ENCODE measurements at regions not wholly inside any gene's neighbourhood (a gene's known extent, or its start where the extent isn't known, plus 50 kb on each side); places are given as distances from the start of the nearest gene placed in this dataset.

DNA sequence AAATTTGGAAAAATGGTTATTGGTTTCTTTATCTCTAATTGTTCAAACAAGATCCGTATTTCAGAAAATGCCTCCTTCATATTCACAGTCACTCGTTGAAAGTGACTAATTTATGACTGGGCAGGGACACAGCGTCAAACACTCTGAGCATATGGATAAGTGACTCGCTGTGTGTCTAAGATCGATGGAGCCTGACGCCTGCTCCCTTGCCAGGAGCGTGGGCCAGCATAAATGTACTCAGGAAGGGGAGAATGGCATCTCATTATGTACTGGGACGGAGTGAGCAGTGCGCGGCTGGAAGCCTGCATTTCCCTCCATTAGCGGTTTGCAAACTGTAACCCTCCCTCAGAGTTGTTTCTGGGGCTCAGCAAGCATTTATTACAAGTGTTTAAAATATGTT lies 79.8 kb upstream of the CAST start:
- H3K27me3 ChIP-seq (replicated peaks; ENCODE audit: control insufficient read depth, insufficient read depth, low read length), result no peaks in the 10 kb centered on the region
- H3K4me3 ChIP-seq (replicated peaks; ENCODE audit: low read depth, low read length), result no peak overlapping the region
- TF ChIP-seq, protein P1, sequence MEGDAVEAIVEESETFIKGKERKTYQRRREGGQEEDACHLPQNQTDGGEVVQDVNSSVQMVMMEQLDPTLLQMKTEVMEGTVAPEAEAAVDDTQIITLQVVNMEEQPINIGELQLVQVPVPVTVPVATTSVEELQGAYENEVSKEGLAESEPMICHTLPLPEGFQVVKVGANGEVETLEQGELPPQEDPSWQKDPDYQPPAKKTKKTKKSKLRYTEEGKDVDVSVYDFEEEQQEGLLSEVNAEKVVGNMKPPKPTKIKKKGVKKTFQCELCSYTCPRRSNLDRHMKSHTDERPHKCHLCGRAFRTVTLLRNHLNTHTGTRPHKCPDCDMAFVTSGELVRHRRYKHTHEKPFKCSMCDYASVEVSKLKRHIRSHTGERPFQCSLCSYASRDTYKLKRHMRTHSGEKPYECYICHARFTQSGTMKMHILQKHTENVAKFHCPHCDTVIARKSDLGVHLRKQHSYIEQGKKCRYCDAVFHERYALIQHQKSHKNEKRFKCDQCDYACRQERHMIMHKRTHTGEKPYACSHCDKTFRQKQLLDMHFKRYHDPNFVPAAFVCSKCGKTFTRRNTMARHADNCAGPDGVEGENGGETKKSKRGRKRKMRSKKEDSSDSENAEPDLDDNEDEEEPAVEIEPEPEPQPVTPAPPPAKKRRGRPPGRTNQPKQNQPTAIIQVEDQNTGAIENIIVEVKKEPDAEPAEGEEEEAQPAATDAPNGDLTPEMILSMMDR (IDR thresholded peaks at IDR 0.05; ENCODE audit: insufficient read depth, low read length, poor library complexity, severe bottlenecking), result no peak

GRCh38 chr5:96584712-96585111 lies 77.5 kb upstream of the CAST start:
- H3K27me3 ChIP-seq (replicated peaks; ENCODE audit: control insufficient read depth, insufficient read depth, low read length), result no peaks in the 10 kb centered on the region
- H3K36me3 ChIP-seq (ENCODE audit: control insufficient read depth, insufficient read depth, low read length), result no peaks in the 10 kb centered on the region
- TF ChIP-seq, protein P1 (IDR thresholded peaks at IDR 0.05; ENCODE audit: insufficient read depth, low read length, poor library complexity, severe bottlenecking), result no peak
- no peak overlapping the region for H3K4me3 ChIP-seq (replicated peaks; ENCODE audit: low read depth, low read length)
- no peak for DNase-seq (ENCODE audit: extremely low read depth, insufficient read length)

More for the DNA sequence above, 79.8 kb upstream of the CAST start:
- no peaks in the 10 kb centered on the region for H3K36me3 ChIP-seq (ENCODE audit: control insufficient read depth, insufficient read depth, low read length)
- no peak for DNase-seq (ENCODE audit: extremely low read depth, insufficient read length)

- Histone ChIP-seq H3K27me3 (replicated peaks; ENCODE audit: control insufficient read depth, insufficient read depth, low read length) (no peaks in the 10 kb centered on the region), H3K36me3 (ENCODE audit: control insufficient read depth, insufficient read depth, low read length) (no peaks in the 10 kb centered on the region), H3K4me3 (replicated peaks; ENCODE audit: low read depth, low read length) (no peak overlapping the region)
- TF ChIP-seq, protein P1 (IDR thresholded peaks at IDR 0.05; ENCODE audit: insufficient read depth, low read length, poor library complexity, severe bottlenecking), result no peak
- DNase-seq (ENCODE audit: extremely low read depth, insufficient read length), result no peak
Measured at GRCh38 chr5:96588539-96588938, 73.6 kb upstream of the CAST start.

DNA sequence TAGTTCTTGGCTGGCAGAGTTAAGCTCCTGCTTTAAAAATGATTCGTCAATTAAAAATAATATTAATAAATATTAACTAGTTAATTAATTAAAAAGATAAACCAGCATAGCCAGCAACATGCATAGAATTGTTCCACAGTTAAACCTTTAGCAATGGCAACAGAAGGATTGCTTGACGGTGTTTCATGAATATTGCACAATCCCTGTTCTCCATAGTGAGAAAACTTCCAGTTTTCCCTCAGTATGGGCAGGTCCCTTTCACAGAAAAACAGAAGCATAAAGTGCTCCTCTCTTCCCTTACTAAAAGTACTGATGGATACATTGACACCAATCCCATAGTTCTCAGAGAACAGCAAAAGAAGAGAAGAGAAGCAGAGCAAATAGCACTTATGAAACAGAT lies 71.4 kb upstream of the CAST start:
- TF ChIP-seq, protein P1 (IDR thresholded peaks at IDR 0.05; ENCODE audit: insufficient read depth, low read length, poor library complexity, severe bottlenecking), result no peak
- DNase-seq (ENCODE audit: extremely low read depth, insufficient read length), result no peak
- Histone ChIP-seq H3K27me3 (replicated peaks; ENCODE audit: control insufficient read depth, insufficient read depth, low read length) (no peaks in the 10 kb centered on the region), H3K4me3 (replicated peaks; ENCODE audit: low read depth, low read length) (no peak overlapping the region), H3K36me3 (ENCODE audit: control insufficient read depth, insufficient read depth, low read length) (no peaks in the 10 kb centered on the region)

DNA sequence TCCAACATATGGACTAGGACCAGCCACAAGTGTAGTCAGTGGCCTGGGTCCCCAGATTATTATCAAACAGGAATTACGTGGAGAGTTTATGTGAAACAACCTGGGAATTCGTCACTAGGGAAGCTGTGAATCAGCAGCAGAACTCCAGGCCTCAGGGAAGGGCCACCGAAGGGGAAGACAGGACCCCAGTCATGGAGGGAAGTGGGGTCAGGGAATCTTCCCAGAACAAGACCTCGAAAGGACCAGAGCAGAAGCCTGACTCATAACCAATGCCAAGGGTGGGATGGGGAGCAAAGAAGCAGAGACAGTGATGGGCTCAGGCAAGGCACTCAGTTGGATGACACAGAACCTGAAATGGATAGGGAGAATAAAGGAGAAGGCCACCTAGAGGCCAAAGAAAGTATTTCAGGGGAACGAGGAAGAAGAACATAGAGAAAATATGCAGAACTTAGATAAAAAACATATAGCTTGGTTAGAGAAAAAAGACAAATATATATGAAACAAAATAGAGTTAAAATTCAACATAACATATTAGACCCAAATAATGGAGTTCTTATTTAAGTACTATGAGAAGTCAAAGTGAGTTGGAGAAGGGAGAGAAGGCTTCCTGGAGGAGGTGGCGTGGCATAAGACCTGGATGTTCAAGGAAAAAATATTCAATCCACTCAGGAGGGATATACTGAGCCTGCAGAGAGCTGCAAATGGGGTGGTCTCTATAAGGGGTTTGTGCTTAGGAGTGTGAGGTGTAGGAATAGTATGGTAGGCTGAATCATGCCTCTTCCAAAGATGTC lies 66.7 kb upstream of the CAST start:
- TF ChIP-seq, protein P1 (IDR thresholded peaks at IDR 0.05; ENCODE audit: insufficient read depth, low read length, poor library complexity, severe bottlenecking), result peak; percentile 62
- Histone ChIP-seq H3K36me3 (ENCODE audit: control insufficient read depth, insufficient read depth, low read length) (no peaks in the 10 kb centered on the region), H3K4me3 (replicated peaks; ENCODE audit: low read depth, low read length) (no peak overlapping the region), H3K27me3 (replicated peaks; ENCODE audit: control insufficient read depth, insufficient read depth, low read length) (no peaks in the 10 kb centered on the region)
- no peak for DNase-seq (ENCODE audit: extremely low read depth, insufficient read length)

Measured in GM06990 (cell line).